Endothelial cell of umbilical vein (primary cell): ENCODE measurements at regions not wholly inside any gene's neighbourhood (a gene's known extent, or its start where the extent isn't known, plus 50 kb on each side); places are given as distances from the start of the nearest gene placed in this dataset.

Experiments used
- BruUV-seq: library from RNA; stranded (reverse); fragments of 400-500 nt; replicated peaks from 2 replicates; lab custom pipeline; 2021; lab: Mats Ljungman, UMichigan
- CTCF ChIA-PET: fragments of 300-600, 350-600 bp; sonication (Branson Sonifier 250); formaldehyde crosslinking; loops from one replicate; lab custom pipeline; 2021; ENCODE audit warnings: antibody characterized with exemption, inconsistent platforms; lab: Charles Lee
- POLR2A ChIA-PET: fragments of 300-600, 350-600 bp; sonication (Branson Sonifier 250); formaldehyde crosslinking; loops from one replicate; lab custom pipeline; 2021; ENCODE audit warnings: antibody characterized with exemption, inconsistent platforms; lab: Charles Lee
- DNase-seq: peaks from one replicate; pipeline ENCODE4 v3.0.0-alpha.2; 2011; ENCODE audit warnings: low read depth, low spot score
- FAIRE-seq: peaks from 2 replicates; lab custom pipeline; 2011; peaks lifted over from hg19 to GRCh38; lab: Jason Lieb, UNC
- H2AFZ ChIP-seq: 2 replicates; pipeline ENCODE4 v1.6.0; 2012; ENCODE audit warnings: low read depth, low read length, control low read depth, inconsistent platforms
- H3K27ac ChIP-seq: 2 replicates; pipeline ENCODE4 v1.5.1; 2011; ENCODE audit warnings: low read depth, mild to moderate bottlenecking, control low read depth, low read length, moderate library complexity; ENCODE audit not compliant: insufficient read depth
- H3K27me3 ChIP-seq, 2 experiments: 2 replicates each; pipeline versions ENCODE4 v1.6.0 to v1.6.1; 2011; ENCODE audit warnings: low read length in 2 of 2, mixed read lengths in 1 of 2; ENCODE audit not compliant: control insufficient read depth in 2 of 2, insufficient read depth in 2 of 2
- H3K36me3 ChIP-seq, 2 experiments: 2 replicates in 1 of 2; 3 replicates in 1 of 2; pipeline ENCODE4 v1.5.1; 2011; ENCODE audit warnings: low read length in 2 of 2, mild to moderate bottlenecking in 1 of 2, moderate library complexity in 1 of 2; ENCODE audit not compliant: control insufficient read depth in 2 of 2, insufficient read depth in 2 of 2; ENCODE audit errors: extremely low read depth in 1 of 2
- H3K4me1 ChIP-seq: 3 replicates; pipeline ENCODE4 v1.5.1; 2011; ENCODE audit warnings: mild to moderate bottlenecking, low read length; ENCODE audit not compliant: control insufficient read depth, insufficient read depth; ENCODE audit errors: extremely low read depth
- H3K4me2 ChIP-seq: 2 replicates; pipeline ENCODE4 v1.6.1; 2011; ENCODE audit warnings: low read length, control low read depth, mixed read lengths; ENCODE audit not compliant: insufficient read depth
- H3K4me3 ChIP-seq, 3 experiments: fragments of 200-600 bp in 1 of 3; sonication (generic), shearing (Covaris generic) in 1 of 3; replicated peaks in 1 of 3; 2 replicates each; pipeline ENCODE4 v1.5.1; 2011 to 2016; ENCODE audit warnings: control low read depth in 3 of 3, low read length in 3 of 3, mild to moderate bottlenecking in 2 of 3, inconsistent platforms in 1 of 3, low read depth in 1 of 3, moderate library complexity in 1 of 3; ENCODE audit not compliant: insufficient read depth in 1 of 3
- H3K79me2 ChIP-seq: 2 replicates; pipeline ENCODE4 v1.6.0; 2012; ENCODE audit warnings: low read length, inconsistent platforms; ENCODE audit not compliant: control insufficient read depth, insufficient read depth
- H3K9ac ChIP-seq: replicated peaks from 2 replicates; pipeline ENCODE3; 2011; ENCODE audit warnings: low read length, control low read depth; ENCODE audit not compliant: insufficient read depth; ENCODE audit errors: extremely low read depth
- H3K9me1 ChIP-seq: replicated peaks from 3 replicates; pipeline ENCODE4 v1.6.0; 2011; ENCODE audit warnings: mild to moderate bottlenecking, low read length; ENCODE audit not compliant: control insufficient read depth, insufficient read depth; ENCODE audit errors: extremely low read depth
- H3K9me3 ChIP-seq: replicated peaks from 2 replicates; pipeline ENCODE4 v1.5.1; 2012; ENCODE audit warnings: low read length, inconsistent platforms; ENCODE audit not compliant: control insufficient read depth, insufficient read depth
- H4K20me1 ChIP-seq: replicated peaks from 2 replicates; pipeline ENCODE3; 2011; ENCODE audit warnings: mild to moderate bottlenecking, low read length; ENCODE audit not compliant: control insufficient read depth, insufficient read depth; ENCODE audit errors: extremely low read depth
- FOS ChIP-seq: IDR thresholded peaks from 2 replicates; pipeline ENCODE4 v1.6.1; 2011; ENCODE audit warnings: mild to moderate bottlenecking, low read length, moderate library complexity, borderline replicate concordance; ENCODE audit not compliant: insufficient read depth
- GATA2 ChIP-seq: IDR thresholded peaks from 2 replicates; pipeline ENCODE4 v1.7.0; 2011; ENCODE audit warnings: low read depth, mild to moderate bottlenecking, moderate library complexity, mixed read lengths, low read length; ENCODE audit not compliant: insufficient read length, insufficient read depth
- JUN ChIP-seq: IDR thresholded peaks from 2 replicates; pipeline ENCODE4 v1.6.1; 2011; ENCODE audit warnings: borderline replicate concordance, low read depth; ENCODE audit not compliant: insufficient read length, insufficient read depth
- POLR2A ChIP-seq: IDR thresholded peaks from 2 replicates; pipeline ENCODE4 v1.6.1; 2012; ENCODE audit warnings: low read depth, mild to moderate bottlenecking, control low read depth, low read length
- POLR2AphosphoS5 ChIP-seq: IDR thresholded peaks from 2 replicates; pipeline ENCODE4 v1.6.1; 2012; ENCODE audit warnings: low read depth, mild to moderate bottlenecking, control low read depth, low read length, moderate library complexity; ENCODE audit not compliant: insufficient read depth
- dilution Hi-C: fragments of 300-500 bp; cut with MboI; formaldehyde crosslinking; loops from one replicate; pipeline ENCODE4 v1.15.0; 2019; ENCODE audit warnings: low sequenced_read_pairs; ENCODE audit not compliant: extremely low pct_ligation_motif_present
- intact Hi-C: fragments of 100-400 bp; cut with micrococcal nuclease; formaldehyde crosslinking; loops from one replicate; pipeline ENCODE4 v1.10.0; 2022
- TF ChIP-seq, protein P1 (sequence below), 2 donors: IDR thresholded peaks; 1 replicate in 1 of 2; 2 replicates in 1 of 2; pipeline ENCODE4 v1.5.1; 2011; ENCODE audit warnings: low read length in 2 of 2, mild to moderate bottlenecking in 2 of 2, moderate library complexity in 2 of 2, control low read depth in 1 of 2, inconsistent platforms in 1 of 2, low read depth in 1 of 2; ENCODE audit not compliant: insufficient read depth in 1 of 2; ENCODE audit errors: extremely low read depth in 1 of 2

- dilution Hi-C loops: no loop called here
- no peaks in the 10 kb centered on the region for H3K79me2 ChIP-seq
- H3K27ac ChIP-seq: no peak overlapping the region
- no peaks in the 10 kb centered on the region for H3K36me3 ChIP-seq
- no TSS peak for BruUV-seq
- no peaks in the 10 kb centered on the region for H4K20me1 ChIP-seq
- TF ChIP-seq GATA2: no peak
- TF ChIP-seq JUN: no peak
- TF ChIP-seq POLR2A: no peak
- TF ChIP-seq FOS: no peak
- no peak for TF ChIP-seq POLR2AphosphoS5
- H3K9me3 ChIP-seq: no peaks in the 10 kb centered on the region
- DNase-seq (no peak), FAIRE-seq (no peak)
- CTCF ChIA-PET: no interaction called here
- no peaks in the 10 kb centered on the region for H3K4me1 ChIP-seq
- POLR2A ChIA-PET: no interaction called here
- intact Hi-C loops: no loop called here
- H2AFZ ChIP-seq: no peak overlapping the region
- no peak overlapping the region for H3K4me3 ChIP-seq
- no peaks in the 10 kb centered on the region for H3K27me3 ChIP-seq
- no peak overlapping the region for H3K9ac ChIP-seq
- H3K4me2 ChIP-seq: no peak overlapping the region
- H3K9me1 ChIP-seq: no peaks in the 10 kb centered on the region
Measured at GRCh38 chr3:18562364-18563154, 137.4 kb upstream of the SATB1 start.

GRCh38 chr3:18559331-18559842 is 134.2 kb upstream of the SATB1 start:
- Histone ChIP-seq H3K9ac (no peak overlapping the region), H2AFZ (no peak overlapping the region), H3K9me1 (no peaks in the 10 kb centered on the region), H3K4me3 (no peak overlapping the region), H4K20me1 (no peaks in the 10 kb centered on the region), H3K4me1 (no peaks in the 10 kb centered on the region), H3K27me3 (no peaks in the 10 kb centered on the region), H3K79me2 (no peaks in the 10 kb centered on the region), H3K9me3 (no peaks in the 10 kb centered on the region), H3K4me2 (no peak overlapping the region), H3K36me3 (no peaks in the 10 kb centered on the region), H3K27ac (no peak overlapping the region)
- dilution Hi-C loops: no loop called here
- DNase-seq (no peak), FAIRE-seq (no peak)
- BruUV-seq: no TSS peak
- CTCF ChIA-PET: no interaction called here
- POLR2A ChIA-PET: no interaction called here
- no peak for TF ChIP-seq GATA2
- TF ChIP-seq, protein P1, sequence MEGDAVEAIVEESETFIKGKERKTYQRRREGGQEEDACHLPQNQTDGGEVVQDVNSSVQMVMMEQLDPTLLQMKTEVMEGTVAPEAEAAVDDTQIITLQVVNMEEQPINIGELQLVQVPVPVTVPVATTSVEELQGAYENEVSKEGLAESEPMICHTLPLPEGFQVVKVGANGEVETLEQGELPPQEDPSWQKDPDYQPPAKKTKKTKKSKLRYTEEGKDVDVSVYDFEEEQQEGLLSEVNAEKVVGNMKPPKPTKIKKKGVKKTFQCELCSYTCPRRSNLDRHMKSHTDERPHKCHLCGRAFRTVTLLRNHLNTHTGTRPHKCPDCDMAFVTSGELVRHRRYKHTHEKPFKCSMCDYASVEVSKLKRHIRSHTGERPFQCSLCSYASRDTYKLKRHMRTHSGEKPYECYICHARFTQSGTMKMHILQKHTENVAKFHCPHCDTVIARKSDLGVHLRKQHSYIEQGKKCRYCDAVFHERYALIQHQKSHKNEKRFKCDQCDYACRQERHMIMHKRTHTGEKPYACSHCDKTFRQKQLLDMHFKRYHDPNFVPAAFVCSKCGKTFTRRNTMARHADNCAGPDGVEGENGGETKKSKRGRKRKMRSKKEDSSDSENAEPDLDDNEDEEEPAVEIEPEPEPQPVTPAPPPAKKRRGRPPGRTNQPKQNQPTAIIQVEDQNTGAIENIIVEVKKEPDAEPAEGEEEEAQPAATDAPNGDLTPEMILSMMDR (IDR thresholded peaks at IDR 0.05; ENCODE audit: extremely low read depth in 1 of 2, insufficient read depth in 1 of 2, low read depth in 1 of 2, low read length in 2 of 2): peak in 1 of 2 donors; percentile 5
- intact Hi-C loops: no loop called here
